ENCODE measurements at regions not wholly inside any gene's neighbourhood (a gene's known extent, or its start where the extent isn't known, plus 50 kb on each side); places are given as distances from the start of the nearest gene placed in this dataset.

DNA sequence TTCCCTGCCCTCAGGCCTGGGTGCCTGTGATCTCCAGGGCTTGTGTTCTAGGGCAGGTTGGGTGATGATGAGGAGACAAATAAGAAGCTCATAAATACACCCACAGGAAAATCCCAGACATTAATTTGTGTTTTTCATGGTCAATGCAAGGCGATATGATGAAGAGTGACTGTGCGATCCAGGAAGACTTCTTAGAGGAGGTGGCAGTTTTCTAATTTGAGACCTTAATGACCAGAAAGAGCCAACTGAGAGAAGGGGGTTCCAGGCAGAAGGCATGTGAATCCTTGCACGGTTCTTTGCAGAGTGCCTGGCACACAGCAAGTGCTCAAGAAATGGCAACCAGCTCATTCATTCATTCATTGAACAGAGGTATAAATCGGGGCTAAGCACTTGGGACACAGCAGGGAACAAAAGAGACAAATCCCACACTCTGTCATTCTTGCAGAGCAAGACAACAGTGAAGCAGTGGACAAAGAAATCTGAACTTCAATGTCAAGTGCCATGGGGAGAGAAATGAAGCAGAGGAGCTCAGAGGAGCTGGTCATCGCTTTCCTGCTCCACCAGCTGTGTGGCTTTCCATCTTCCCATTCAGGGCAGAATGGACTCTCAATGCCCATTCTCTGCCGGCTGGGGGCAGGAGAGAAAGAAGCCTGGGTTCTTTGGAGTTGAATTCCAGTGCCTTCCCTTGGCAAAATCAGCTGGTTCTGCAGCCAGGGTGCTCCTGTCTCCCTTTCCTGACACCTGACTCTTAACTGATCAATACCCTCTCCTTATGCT is 128.3 kb downstream of the AACS start:
- H3K27me3 ChIP-seq: peaks cover 60% of the 10 kb centered on the region
- intact Hi-C loops (cut with DNase I): no loop called here

DNA sequence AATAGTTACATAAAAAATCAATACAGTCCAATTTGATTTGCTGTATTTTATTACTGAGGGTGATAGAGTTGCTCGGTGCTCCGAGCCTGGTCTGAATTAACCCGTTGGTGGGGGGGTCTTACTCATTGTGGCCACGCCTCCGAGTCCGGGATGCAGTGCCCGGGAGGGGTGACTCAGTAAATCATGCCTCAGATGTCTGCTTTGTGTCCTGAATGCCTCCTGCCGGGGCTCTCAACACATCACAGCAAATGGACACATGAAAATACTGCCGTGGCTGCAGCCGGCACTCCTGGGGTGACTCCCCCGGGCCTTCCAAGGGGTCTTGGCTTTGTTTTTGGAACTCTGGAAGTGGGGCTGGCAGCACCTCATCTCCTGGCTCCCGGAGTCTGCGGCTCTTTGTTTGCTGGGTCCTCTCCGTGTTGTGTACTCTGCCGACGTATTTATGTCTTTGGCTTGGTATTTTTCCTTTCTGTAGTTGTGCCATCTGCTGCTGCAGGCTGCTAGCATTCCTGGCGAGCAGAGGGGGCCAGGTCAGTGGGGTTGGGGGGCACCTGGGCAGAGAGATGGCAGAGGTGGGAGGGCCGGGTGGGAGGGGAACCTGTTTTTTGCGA is 129.0 kb downstream of the AACS start:
- intact Hi-C loops (cut with DNase I): no loop called here
- TF ChIP-seq CTCF (IDR thresholded peaks at IDR 0.05): no peak
- no peak for DNase-seq
- no peaks in the 10 kb centered on the region for H3K36me3 ChIP-seq
- no peak overlapping the region for H3K4me3 ChIP-seq
- H3K27me3 ChIP-seq: peaks cover 59% of the 10 kb centered on the region
- H3K4me1 ChIP-seq: no peaks in the 10 kb centered on the region
- H3K9me3 ChIP-seq: no peaks in the 10 kb centered on the region
- H3K27ac ChIP-seq: no peak overlapping the region
- no peak for ATAC-seq

More for the DNA sequence above, 128.3 kb downstream of the AACS start:
- DNase-seq (no peak), ATAC-seq (no peak)
- Histone ChIP-seq H3K27ac (no peak overlapping the region), H3K4me3 (no peak overlapping the region), H3K4me1 (no peaks in the 10 kb centered on the region), H3K9me3 (no peaks in the 10 kb centered on the region), H3K36me3 (no peaks in the 10 kb centered on the region)
- no peak for TF ChIP-seq CTCF (IDR thresholded peaks at IDR 0.05)

- H3K4me3 ChIP-seq: no peak overlapping the region
- no peaks in the 10 kb centered on the region for H3K36me3 ChIP-seq
- no peaks in the 10 kb centered on the region for H3K9me3 ChIP-seq
- DNase-seq (no peak), ATAC-seq (no peak)
- H3K27me3 ChIP-seq: peaks cover 52% of the 10 kb centered on the region
- no peaks in the 10 kb centered on the region for H3K4me1 ChIP-seq
- no peak for TF ChIP-seq CTCF (IDR thresholded peaks at IDR 0.05)
- intact Hi-C loops (cut with DNase I): no loop called here
- H3K27ac ChIP-seq: no peak overlapping the region
These were observed 129.8 kb downstream of the AACS start for GRCh38 chr12:125194987-125195386.

GRCh38 chr12:125197326-125197725 is 132.1 kb downstream of the AACS start:
- no peak for TF ChIP-seq CTCF (IDR thresholded peaks at IDR 0.05)
- intact Hi-C loops (cut with DNase I): no loop called here
- no peak for ATAC-seq
- Histone ChIP-seq H3K4me3 (no peak overlapping the region), H3K4me1 (no peaks in the 10 kb centered on the region), H3K9me3 (no peaks in the 10 kb centered on the region), H3K27ac (no peak overlapping the region), H3K27me3 (peaks cover 40% of the 10 kb centered on the region), H3K36me3 (no peaks in the 10 kb centered on the region)
- no peak for DNase-seq

GRCh38 chr12:125198652-125199051 is 133.4 kb downstream of the AACS start:
- intact Hi-C loops (cut with DNase I): no loop called here
- Histone ChIP-seq H3K4me3 (no peak overlapping the region), H3K27ac (no peak overlapping the region), H3K4me1 (no peaks in the 10 kb centered on the region), H3K9me3 (no peaks in the 10 kb centered on the region), H3K27me3 (peaks cover 28% of the 10 kb centered on the region), H3K36me3 (no peaks in the 10 kb centered on the region)
- DNase-seq: no peak
- no peak for ATAC-seq
- TF ChIP-seq CTCF (IDR thresholded peaks at IDR 0.05): no peak

Measured in upper lobe of right lung (tissue), 1 donor.